ENCODE measurements at regions not wholly inside any gene's neighbourhood (a gene's known extent, or its start where the extent isn't known, plus 50 kb on each side); places are given as distances from the start of the nearest gene placed in this dataset.

DNA sequence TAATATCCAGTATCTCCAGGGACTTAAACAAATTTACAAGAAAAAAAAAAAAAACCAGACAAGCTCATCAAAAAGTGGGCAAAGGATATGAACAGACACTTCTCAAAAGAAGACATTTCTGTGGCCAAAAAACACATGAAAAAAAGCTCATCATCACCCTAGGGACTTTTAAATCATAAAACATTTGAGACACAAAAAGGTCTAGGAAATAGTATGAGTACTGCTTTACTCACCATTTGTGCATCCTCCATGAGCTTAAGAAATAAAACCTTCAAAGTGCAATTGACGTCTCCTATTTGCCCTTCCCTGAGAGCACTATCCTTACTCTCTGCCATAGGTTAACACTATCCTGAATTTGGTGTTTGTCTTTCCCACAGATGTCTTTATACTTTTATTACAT is 193.7 kb upstream of the NREP start:
- no peak for ATAC-seq
- no peaks in the 10 kb centered on the region for H3K4me1 Mint-ChIP-seq
- H3K27ac Mint-ChIP-seq: no peak overlapping the region
- peaks cover 16% of the 10 kb centered on the region for H3K27me3 Mint-ChIP-seq
- DNase-seq: no peak
- H3K9me3 Mint-ChIP-seq: no peaks in the 10 kb centered on the region
- no peak overlapping the region for H3K4me3 Mint-ChIP-seq

- no peak for ATAC-seq
- H3K9me3 Mint-ChIP-seq: no peaks in the 10 kb centered on the region
- H3K4me3 Mint-ChIP-seq: no peak overlapping the region
- peaks cover 8% of the 10 kb centered on the region for H3K27me3 Mint-ChIP-seq
- H3K4me1 Mint-ChIP-seq: no peaks in the 10 kb centered on the region
- no peak overlapping the region for H3K27ac Mint-ChIP-seq
- DNase-seq: no peak
Observed at GRCh38 chr5:111948092-111948841, 191.3 kb upstream of the NREP start.

DNA sequence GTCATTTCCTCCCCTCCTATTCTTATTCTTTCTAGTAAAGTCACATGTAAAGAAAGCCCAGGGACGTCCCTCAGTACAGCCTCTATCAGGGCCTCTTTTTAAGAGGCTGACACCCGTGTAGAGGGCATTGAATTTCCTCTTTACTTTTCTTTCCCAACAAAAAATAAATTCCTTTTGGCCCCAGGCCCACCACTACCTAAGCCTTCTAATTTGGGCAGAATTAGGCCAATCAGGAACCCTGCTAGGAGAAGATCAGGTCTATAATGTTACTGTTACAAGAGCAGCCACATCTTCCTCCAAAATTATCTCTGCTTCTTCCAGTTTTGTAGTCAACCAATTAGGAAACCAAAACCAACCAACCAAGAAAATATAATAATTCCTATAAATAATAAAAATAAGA is 189.6 kb upstream of the NREP start:
- H3K27me3 Mint-ChIP-seq: peaks cover 7% of the 10 kb centered on the region
- no peak overlapping the region for H3K27ac Mint-ChIP-seq
- DNase-seq (no peak), ATAC-seq (no peak)
- H3K4me3 Mint-ChIP-seq: no peak overlapping the region
- no peaks in the 10 kb centered on the region for H3K4me1 Mint-ChIP-seq
- no peaks in the 10 kb centered on the region for H3K9me3 Mint-ChIP-seq

DNA sequence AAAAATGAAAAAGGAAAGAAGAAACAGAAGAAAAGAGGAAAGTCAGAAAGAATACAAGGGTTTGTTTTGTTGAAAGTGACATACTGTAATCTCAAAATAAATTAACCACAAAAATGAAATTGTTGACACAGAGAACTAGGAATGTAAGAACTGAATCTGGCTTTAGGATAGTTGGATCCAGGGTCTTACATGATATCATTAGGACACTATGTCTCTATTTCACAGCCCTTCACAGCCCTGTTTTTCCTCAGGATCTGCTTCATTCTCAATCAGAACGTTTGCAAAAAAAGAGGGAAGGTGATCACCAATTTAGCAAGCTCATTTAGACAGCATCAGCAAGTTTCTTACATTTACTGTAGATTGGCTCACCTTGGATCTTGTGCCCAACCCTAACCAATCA is 188.5 kb upstream of the NREP start:
- no peaks in the 10 kb centered on the region for H3K9me3 Mint-ChIP-seq
- peaks cover 7% of the 10 kb centered on the region for H3K27me3 Mint-ChIP-seq
- ATAC-seq: no peak
- H3K27ac Mint-ChIP-seq: peak overlapping the region in 1 of 2 donors; percentile 28
- H3K4me3 Mint-ChIP-seq: no peak overlapping the region
- H3K4me1 Mint-ChIP-seq: no peaks in the 10 kb centered on the region
- DNase-seq: no peak

- Mint-ChIP-seq H3K27ac (no peak overlapping the region), H3K9me3 (no peaks in the 10 kb centered on the region), H3K4me3 (no peak overlapping the region), H3K4me1 (no peaks in the 10 kb centered on the region), H3K27me3 (peaks cover 7% of the 10 kb centered on the region)
- ATAC-seq (no peak), DNase-seq (no peak)
Observed at GRCh38 chr5:111942661-111943401, 185.8 kb upstream of the NREP start.

GRCh38 chr5:111942201-111942600 is 185.2 kb upstream of the NREP start:
- Mint-ChIP-seq H3K9me3 (no peaks in the 10 kb centered on the region), H3K4me1 (no peaks in the 10 kb centered on the region), H3K4me3 (no peak overlapping the region), H3K27ac (no peak overlapping the region), H3K27me3 (peaks cover 7% of the 10 kb centered on the region)
- no peak for DNase-seq
- no peak for ATAC-seq

DNA sequence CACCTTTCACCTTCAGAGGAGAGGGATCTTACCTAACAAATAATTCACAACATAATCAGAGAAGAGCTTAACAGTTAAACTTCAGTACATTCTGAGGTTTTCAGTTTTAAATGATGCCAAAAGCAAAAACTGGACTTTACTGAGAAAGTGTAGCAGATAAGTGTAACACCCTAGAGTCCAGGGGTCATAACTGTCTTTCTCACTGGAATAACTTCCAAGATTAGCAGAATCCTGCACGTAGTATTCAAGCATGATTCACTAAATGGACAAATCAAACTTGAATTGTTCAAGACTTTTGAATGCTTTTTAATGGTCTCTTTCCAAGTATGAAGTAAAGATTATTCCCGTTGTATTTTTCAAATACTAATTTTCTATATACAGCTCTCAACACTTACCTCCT is 180.1 kb upstream of the NREP start:
- H3K27me3 Mint-ChIP-seq: no peaks in the 10 kb centered on the region
- H3K4me3 Mint-ChIP-seq: no peak overlapping the region
- ATAC-seq: no peak
- H3K4me1 Mint-ChIP-seq: no peaks in the 10 kb centered on the region
- H3K9me3 Mint-ChIP-seq: no peaks in the 10 kb centered on the region
- DNase-seq: no peak
- H3K27ac Mint-ChIP-seq: no peak overlapping the region

DNA sequence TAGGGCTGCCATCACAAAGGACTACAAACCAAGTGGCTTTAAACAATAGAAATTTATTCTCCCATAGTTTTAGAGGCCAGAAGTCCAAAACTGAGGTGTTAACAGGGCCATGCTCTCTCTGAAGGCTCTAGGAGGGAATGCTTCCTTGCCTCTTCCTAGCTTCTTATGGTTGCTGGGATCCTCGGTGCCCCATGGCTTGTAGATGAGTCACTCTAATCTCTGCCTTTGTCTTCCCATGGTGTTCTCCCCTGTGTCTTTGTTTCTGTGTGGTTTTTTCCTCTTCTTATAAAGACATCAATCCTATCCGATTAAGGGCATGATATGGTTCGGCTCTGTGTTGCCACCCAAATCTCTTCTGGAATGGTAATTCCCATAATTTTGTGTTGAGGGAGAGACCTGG is 178.8 kb upstream of the NREP start:
- H3K4me3 Mint-ChIP-seq: no peak overlapping the region
- ATAC-seq (no peak), DNase-seq (no peak)
- H3K4me1 Mint-ChIP-seq: no peaks in the 10 kb centered on the region
- no peaks in the 10 kb centered on the region for H3K27me3 Mint-ChIP-seq
- H3K9me3 Mint-ChIP-seq: no peaks in the 10 kb centered on the region
- no peak overlapping the region for H3K27ac Mint-ChIP-seq

- no peaks in the 10 kb centered on the region for H3K4me1 Mint-ChIP-seq
- H3K27ac Mint-ChIP-seq: no peak overlapping the region
- ATAC-seq: no peak
- no peak for DNase-seq
- H3K9me3 Mint-ChIP-seq: no peaks in the 10 kb centered on the region
- H3K4me3 Mint-ChIP-seq: no peak overlapping the region
- no peaks in the 10 kb centered on the region for H3K27me3 Mint-ChIP-seq
Observed at GRCh38 chr5:111935009-111935408, 178.0 kb upstream of the NREP start.

- Mint-ChIP-seq H3K4me1 (no peaks in the 10 kb centered on the region), H3K27ac (no peak overlapping the region), H3K9me3 (no peaks in the 10 kb centered on the region), H3K4me3 (no peak overlapping the region), H3K27me3 (no peaks in the 10 kb centered on the region)
- ATAC-seq (no peak), DNase-seq (no peak)
Observed at GRCh38 chr5:111934511-111934910, 177.5 kb upstream of the NREP start.

- no peaks in the 10 kb centered on the region for H3K4me1 Mint-ChIP-seq
- H3K27ac Mint-ChIP-seq: no peak overlapping the region
- H3K27me3 Mint-ChIP-seq: no peaks in the 10 kb centered on the region
- DNase-seq (no peak), ATAC-seq (no peak)
- no peaks in the 10 kb centered on the region for H3K9me3 Mint-ChIP-seq
- no peak overlapping the region for H3K4me3 Mint-ChIP-seq
Observed at GRCh38 chr5:111933086-111933485, 176.1 kb upstream of the NREP start.

DNA sequence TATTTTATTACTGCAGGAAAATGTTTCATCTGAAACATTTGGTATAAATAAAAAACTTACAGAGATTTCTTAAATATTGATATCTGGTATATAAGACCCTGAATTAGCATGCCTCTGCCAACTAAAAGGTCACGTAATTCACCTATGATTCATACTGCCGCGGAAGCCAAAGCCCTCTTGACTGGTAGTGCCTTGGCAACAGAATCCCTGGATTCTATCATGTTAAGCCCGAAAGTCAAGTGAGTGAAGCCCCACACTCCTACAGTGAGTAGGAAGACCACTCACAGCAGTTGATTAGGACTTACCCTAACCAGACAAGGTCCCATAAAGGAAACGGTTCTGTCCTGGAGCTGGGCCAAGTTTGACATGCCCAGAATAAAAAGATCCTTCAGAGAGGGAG is 175.6 kb upstream of the NREP start:
- H3K27ac Mint-ChIP-seq: no peak overlapping the region
- ATAC-seq (no peak), DNase-seq (no peak)
- no peak overlapping the region for H3K4me3 Mint-ChIP-seq
- H3K9me3 Mint-ChIP-seq: no peaks in the 10 kb centered on the region
- no peaks in the 10 kb centered on the region for H3K4me1 Mint-ChIP-seq
- no peaks in the 10 kb centered on the region for H3K27me3 Mint-ChIP-seq

DNA sequence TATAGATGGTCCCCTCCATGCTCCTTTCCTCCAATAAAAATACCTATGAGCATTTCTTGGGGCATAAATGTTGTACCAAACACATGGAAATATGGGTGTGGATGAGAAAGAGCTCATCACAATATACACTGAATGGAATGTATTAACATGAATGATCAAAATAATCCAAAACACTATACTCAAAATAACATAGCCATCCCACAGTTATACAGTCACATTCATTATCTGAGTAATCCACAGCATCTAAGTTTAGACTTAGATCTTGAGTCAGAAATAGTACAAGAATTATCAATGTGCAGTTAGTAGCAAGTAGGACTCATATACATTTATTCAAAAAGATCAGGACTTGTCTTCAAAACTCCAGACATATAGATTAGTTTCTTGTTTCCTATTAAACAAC is 175.2 kb upstream of the NREP start:
- no peak overlapping the region for H3K4me3 Mint-ChIP-seq
- ATAC-seq (no peak), DNase-seq (no peak)
- no peaks in the 10 kb centered on the region for H3K27me3 Mint-ChIP-seq
- no peaks in the 10 kb centered on the region for H3K9me3 Mint-ChIP-seq
- no peaks in the 10 kb centered on the region for H3K4me1 Mint-ChIP-seq
- H3K27ac Mint-ChIP-seq: no peak overlapping the region

DNA sequence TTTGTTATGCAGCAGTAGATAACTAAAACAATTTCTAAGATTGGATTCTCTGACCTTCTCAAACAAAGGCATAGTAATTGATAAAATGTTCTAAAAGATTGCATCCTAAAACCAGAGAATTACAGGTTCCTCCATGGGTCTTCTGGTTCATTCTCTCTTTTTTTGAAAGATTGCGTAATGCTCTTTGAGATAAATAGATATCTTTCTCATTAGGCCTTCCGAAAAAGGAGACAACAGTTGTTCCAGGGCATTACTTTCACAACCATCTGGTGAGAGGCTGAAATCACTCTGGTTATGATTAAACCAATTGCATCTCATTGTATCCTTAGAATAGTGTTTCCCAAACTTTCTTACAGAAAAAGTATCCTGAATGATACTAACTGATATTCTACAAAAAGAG is 174.7 kb upstream of the NREP start:
- no peak overlapping the region for H3K4me3 Mint-ChIP-seq
- no peaks in the 10 kb centered on the region for H3K27me3 Mint-ChIP-seq
- no peak for DNase-seq
- no peaks in the 10 kb centered on the region for H3K9me3 Mint-ChIP-seq
- no peaks in the 10 kb centered on the region for H3K4me1 Mint-ChIP-seq
- H3K27ac Mint-ChIP-seq: no peak overlapping the region
- no peak for ATAC-seq

- no peaks in the 10 kb centered on the region for H3K27me3 Mint-ChIP-seq
- no peaks in the 10 kb centered on the region for H3K9me3 Mint-ChIP-seq
- H3K4me3 Mint-ChIP-seq: no peak overlapping the region
- no peak for DNase-seq
- no peak for ATAC-seq
- H3K27ac Mint-ChIP-seq: no peak overlapping the region
- H3K4me1 Mint-ChIP-seq: no peaks in the 10 kb centered on the region
Observed at GRCh38 chr5:111930905-111931461, 174.0 kb upstream of the NREP start.

- no peak overlapping the region for H3K27ac Mint-ChIP-seq
- no peak for ATAC-seq
Observed at GRCh38 chr5:111930449-111930848, 173.5 kb upstream of the NREP start.

More at GRCh38 chr5:111930449-111930848, 173.5 kb upstream of the NREP start:
- no peak overlapping the region for H3K4me3 Mint-ChIP-seq
- no peaks in the 10 kb centered on the region for H3K27me3 Mint-ChIP-seq
- H3K9me3 Mint-ChIP-seq: no peaks in the 10 kb centered on the region
- no peak for DNase-seq
- H3K4me1 Mint-ChIP-seq: no peaks in the 10 kb centered on the region
